H9 (cell line): ENCODE measurements at regions not wholly inside any gene's neighbourhood (a gene's known extent, or its start where the extent isn't known, plus 50 kb on each side); places are given as distances from the start of the nearest gene placed in this dataset.

Experiments used
- DNase-seq: peaks from one replicate; pipeline ENCODE4 v3.0.0-alpha.2; 2017
- H2AFZ ChIP-seq: one replicate; pipeline ENCODE4 v1.6.1; 2013; ENCODE audit warnings: mild to moderate bottlenecking, low read length, control low read depth, moderate library complexity
- H2AK5ac ChIP-seq: 2 replicates; pipeline ENCODE4 v1.6.1; 2013; ENCODE audit warnings: low read length, control low read depth, mixed read lengths; ENCODE audit not compliant: insufficient read length
- H2BK120ac ChIP-seq: one replicate; pipeline ENCODE4 v1.6.1; 2013; ENCODE audit warnings: low read depth, mild to moderate bottlenecking, low read length, control low read depth, inconsistent platforms; ENCODE audit not compliant: poor library complexity, severe bottlenecking
- H2BK12ac ChIP-seq: 2 replicates; pipeline ENCODE4 v1.6.1; 2013; ENCODE audit warnings: low read length, control low read depth, mixed read lengths, low read depth; ENCODE audit not compliant: insufficient read length
- H2BK15ac ChIP-seq: 2 replicates; pipeline ENCODE4 v1.6.1; 2013; ENCODE audit warnings: low read depth, low read length, control low read depth
- H2BK20ac ChIP-seq: one replicate; pipeline ENCODE4 v1.6.1; 2013; ENCODE audit warnings: low read depth, mild to moderate bottlenecking, low read length, control low read depth, inconsistent platforms; ENCODE audit not compliant: poor library complexity, severe bottlenecking
- H2BK5ac ChIP-seq: 2 replicates; pipeline ENCODE4 v1.6.1; 2013; ENCODE audit warnings: low read length, control low read depth, mixed read lengths; ENCODE audit not compliant: insufficient read length
- H3K14ac ChIP-seq: 2 replicates; pipeline ENCODE4 v1.6.1; 2013; ENCODE audit warnings: low read length, control low read depth; ENCODE audit not compliant: insufficient read depth
- H3K18ac ChIP-seq: 2 replicates; pipeline ENCODE4 v1.6.1; 2013; ENCODE audit warnings: low read depth, mild to moderate bottlenecking, mixed read lengths, low read length, control low read depth; ENCODE audit not compliant: insufficient read length
- H3K23ac ChIP-seq: 2 replicates; pipeline ENCODE4 v1.6.1; 2013; ENCODE audit warnings: low read length, control low read depth, mixed read lengths, low read depth; ENCODE audit not compliant: insufficient read length
- H3K23me2 ChIP-seq: 2 replicates; pipeline ENCODE4 v1.6.1; 2013; ENCODE audit warnings: low read depth, mild to moderate bottlenecking, mixed read lengths, low read length, control low read depth; ENCODE audit not compliant: insufficient read length, poor library complexity, severe bottlenecking
- H3K27ac ChIP-seq: 2 replicates; pipeline ENCODE4 v1.5.1; 2013; ENCODE audit warnings: low read length, control low read depth, mixed read lengths, low read depth; ENCODE audit not compliant: insufficient read length
- H3K27me3 ChIP-seq: 2 replicates; pipeline ENCODE4 v1.6.1; 2013; ENCODE audit warnings: low read length, control low read depth, inconsistent platforms; ENCODE audit not compliant: insufficient read depth
- H3K4ac ChIP-seq: 2 replicates; pipeline ENCODE4 v1.6.1; 2013; ENCODE audit warnings: low read depth, mild to moderate bottlenecking, control low read depth, inconsistent platforms, low read length, moderate library complexity
- H3K4me1 ChIP-seq: 2 replicates; pipeline ENCODE4 v1.6.1; 2013; ENCODE audit warnings: low read length, control low read depth, inconsistent platforms; ENCODE audit not compliant: insufficient read depth
- H3K4me2 ChIP-seq: 2 replicates; pipeline ENCODE4 v1.6.1; 2013; ENCODE audit warnings: low read length, control low read depth, mixed read lengths; ENCODE audit not compliant: insufficient read length, insufficient read depth
- H3K56ac ChIP-seq: 2 replicates; pipeline ENCODE4 v1.6.1; 2013; ENCODE audit warnings: low read depth, mild to moderate bottlenecking, mixed read lengths, low read length, control low read depth; ENCODE audit not compliant: insufficient read length
- H3K79me1 ChIP-seq: 2 replicates; pipeline ENCODE4 v1.6.1; 2013; ENCODE audit warnings: low read depth, mild to moderate bottlenecking, moderate library complexity, low read length, control low read depth, inconsistent platforms; ENCODE audit not compliant: insufficient read depth, poor library complexity, severe bottlenecking
- H3K79me2 ChIP-seq: 2 replicates; pipeline ENCODE4 v1.6.1; 2013; ENCODE audit warnings: low read length, control low read depth, inconsistent platforms; ENCODE audit not compliant: insufficient read depth
- H3K9ac ChIP-seq: 2 replicates; pipeline ENCODE4 v1.6.1; 2013; ENCODE audit warnings: low read length, control low read depth, mixed read lengths; ENCODE audit not compliant: insufficient read length; ENCODE audit errors: extremely low read depth
- H3K9me3 ChIP-seq: one replicate; pipeline ENCODE4 v1.6.1; 2013; ENCODE audit warnings: low read depth, low read length, inconsistent platforms; ENCODE audit not compliant: control insufficient read depth
- H3T11ph ChIP-seq: one replicate; pipeline ENCODE4 v1.6.1; 2013; ENCODE audit warnings: mild to moderate bottlenecking, low read length, control low read depth, inconsistent platforms
- H4K20me1 ChIP-seq: one replicate; pipeline ENCODE4 v1.6.1; 2013; ENCODE audit not compliant: control insufficient read depth, insufficient read length, insufficient read depth
- H4K5ac ChIP-seq: 2 replicates; pipeline ENCODE4 v1.6.1; 2013; ENCODE audit warnings: low read depth, mild to moderate bottlenecking, mixed read lengths, low read length, control low read depth; ENCODE audit not compliant: insufficient read length
- H4K8ac ChIP-seq: replicated peaks from 2 replicates; pipeline ENCODE4 v1.6.1; 2013; ENCODE audit warnings: low read length, control low read depth, mixed read lengths, low read depth; ENCODE audit not compliant: insufficient read length
- H4K91ac ChIP-seq: 2 replicates; pipeline ENCODE4 v1.6.1; 2013; ENCODE audit warnings: low read depth, mild to moderate bottlenecking, moderate library complexity, mixed read lengths, low read length, control low read depth; ENCODE audit not compliant: insufficient read length
- H3K27ac Mint-ChIP-seq, 3 experiments: 2 replicates in 2 of 3; 3 replicates in 1 of 3; pipeline ENCODE4 v1.8.0; 2020 to 2021; ENCODE audit warnings: mixed read lengths in 3 of 3, mild to moderate bottlenecking in 1 of 3, moderate library complexity in 1 of 3
- H3K27me3 Mint-ChIP-seq: 2 replicates; pipeline ENCODE4 v1.8.0; 2021; ENCODE audit warnings: low read depth, mild to moderate bottlenecking, moderate library complexity, mixed read lengths
- H3K36me3 Mint-ChIP-seq, 3 experiments: 2 replicates in 2 of 3; 3 replicates in 1 of 3; pipeline ENCODE4 v1.8.0; 2020 to 2021; ENCODE audit warnings: low read depth in 3 of 3, mixed read lengths in 3 of 3; ENCODE audit not compliant: insufficient read depth in 1 of 3
- H3K4me1 Mint-ChIP-seq, 2 experiments: 2 replicates each; pipeline ENCODE4 v1.8.0; 2020; ENCODE audit warnings: mixed read lengths in 2 of 2
- H3K4me3 Mint-ChIP-seq, 2 experiments: 2 replicates in 1 of 2; 3 replicates in 1 of 2; pipeline ENCODE4 v1.8.0; 2020 to 2021; ENCODE audit warnings: mild to moderate bottlenecking in 2 of 2, mixed read lengths in 2 of 2, moderate library complexity in 1 of 2
- H3K9me3 Mint-ChIP-seq, 2 experiments: 2 replicates in 1 of 2; 3 replicates in 1 of 2; pipeline ENCODE4 v1.8.0; 2020; ENCODE audit warnings: mild to moderate bottlenecking in 2 of 2, mixed read lengths in 2 of 2, moderate library complexity in 1 of 2
- WGBS: extraction: QIAGEN DNeasy Blood & Tissue Kit; methylation state at CpG from one replicate; pipeline ENCODE4 v1.1.7; 2013; ENCODE audit warnings: missing lambda C conversion rate, low lambda C conversion rate, mixed read lengths; ENCODE audit not compliant: insufficient read length; ENCODE audit errors: extremely low coverage; 5-methylcytosine and 5-hydroxymethylcytosine counted together
- TF ChIP-seq, protein P1 (sequence below): fragments of 200-600 bp; sonication (generic); conservative IDR thresholded peaks from 3 replicates; pipeline ENCODE4 v1.8.0; 2021; ENCODE audit warnings: antibody characterized with exemption, mild to moderate bottlenecking

DNA sequence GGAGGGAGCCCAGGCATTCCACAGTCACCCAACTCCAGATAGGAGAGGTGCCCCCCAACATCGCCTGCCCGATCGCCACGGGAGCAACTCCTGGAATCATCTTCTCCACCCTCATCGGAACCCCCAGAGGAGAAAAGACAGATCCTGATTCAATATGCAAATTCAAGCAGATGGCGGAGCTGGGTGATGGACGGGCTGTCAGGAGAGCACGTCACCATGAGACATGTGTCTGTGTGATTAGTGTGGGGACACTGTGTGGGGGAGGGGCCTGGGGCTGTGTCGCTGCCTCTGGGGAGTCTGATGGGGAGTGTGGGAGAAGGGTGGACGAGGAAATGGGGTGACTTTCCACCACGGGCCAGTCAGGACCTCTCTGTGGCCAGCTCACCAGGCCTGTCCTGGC, 90.2 kb upstream of the CSF3R start:
- Histone ChIP-seq H3K18ac (no peak overlapping the region), H2AFZ (no peak overlapping the region), H3K4me2 (no peak overlapping the region), H3K27ac (no peak overlapping the region), H3K14ac (no peak overlapping the region), H4K5ac (no peak overlapping the region), H2BK15ac (no peak overlapping the region), H4K8ac (no peak overlapping the region), H3K9me3 (no peaks in the 10 kb centered on the region), H3K79me2 (no peaks in the 10 kb centered on the region), H3K79me1 (no peaks in the 10 kb centered on the region), H2AK5ac (no peak overlapping the region), H2BK12ac (no peak overlapping the region), H3K56ac (no peak overlapping the region), H3T11ph (no peak overlapping the region), H3K4me1 (no peaks in the 10 kb centered on the region), H4K20me1 (no peaks in the 10 kb centered on the region), H2BK20ac (no peak overlapping the region), H2BK120ac (no peak overlapping the region), H3K23ac (no peak overlapping the region), H2BK5ac (no peak overlapping the region), H3K4ac (no peak overlapping the region), H4K91ac (no peak overlapping the region), H3K27me3 (no peaks in the 10 kb centered on the region), H3K9ac (no peak overlapping the region), H3K23me2 (no peaks in the 10 kb centered on the region)
- TF ChIP-seq, protein P1, sequence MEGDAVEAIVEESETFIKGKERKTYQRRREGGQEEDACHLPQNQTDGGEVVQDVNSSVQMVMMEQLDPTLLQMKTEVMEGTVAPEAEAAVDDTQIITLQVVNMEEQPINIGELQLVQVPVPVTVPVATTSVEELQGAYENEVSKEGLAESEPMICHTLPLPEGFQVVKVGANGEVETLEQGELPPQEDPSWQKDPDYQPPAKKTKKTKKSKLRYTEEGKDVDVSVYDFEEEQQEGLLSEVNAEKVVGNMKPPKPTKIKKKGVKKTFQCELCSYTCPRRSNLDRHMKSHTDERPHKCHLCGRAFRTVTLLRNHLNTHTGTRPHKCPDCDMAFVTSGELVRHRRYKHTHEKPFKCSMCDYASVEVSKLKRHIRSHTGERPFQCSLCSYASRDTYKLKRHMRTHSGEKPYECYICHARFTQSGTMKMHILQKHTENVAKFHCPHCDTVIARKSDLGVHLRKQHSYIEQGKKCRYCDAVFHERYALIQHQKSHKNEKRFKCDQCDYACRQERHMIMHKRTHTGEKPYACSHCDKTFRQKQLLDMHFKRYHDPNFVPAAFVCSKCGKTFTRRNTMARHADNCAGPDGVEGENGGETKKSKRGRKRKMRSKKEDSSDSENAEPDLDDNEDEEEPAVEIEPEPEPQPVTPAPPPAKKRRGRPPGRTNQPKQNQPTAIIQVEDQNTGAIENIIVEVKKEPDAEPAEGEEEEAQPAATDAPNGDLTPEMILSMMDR = no peak
- Mint-ChIP-seq H3K27me3 (peaks cover 16% of the 10 kb centered on the region), H3K27ac (peak overlapping the region in 1 of 3 experiments; percentile 78; a peak in 1 of 7 replicates), H3K4me3 (no peak overlapping the region), H3K4me1 (peaks cover 16 to 24% of the 10 kb centered on the region in 2 experiments), H3K9me3 (no peaks in the 10 kb centered on the region), H3K36me3 (no peaks in the 10 kb centered on the region)
- WGBS = no CpG with 5 or more reads among the region's 11 CpGs
- no peak for DNase-seq
